ENCODE measurements at regions not wholly inside any gene's neighbourhood (a gene's known extent, or its start where the extent isn't known, plus 50 kb on each side); places are given as distances from the start of the nearest gene placed in this dataset.

GRCh38 chr15:97030251-97030650 is 699.8 kb downstream of the NR2F2 start:
- no peak for TF ChIP-seq CTCF (optimal IDR thresholded peaks at IDR 0.05 in 1 of 3, IDR thresholded peaks at IDR 0.05 in 1 of 3, conservative IDR thresholded peaks at IDR 0.05 in 1 of 3; ENCODE audit: extremely low read depth in 1 of 3, insufficient read depth in 2 of 3, low read length in 3 of 3)
- TF ChIP-seq EZH2 (IDR thresholded peaks at IDR 0.05; ENCODE audit: low read length), result no peak
